Osteoblast (primary cell): ENCODE measurements at regions not wholly inside any gene's neighbourhood (a gene's known extent, or its start where the extent isn't known, plus 50 kb on each side); places are given as distances from the start of the nearest gene placed in this dataset.

Experiments
- DNase-seq: peaks from one replicate; pipeline ENCODE4 v3.0.0; 2011; ENCODE audit warnings: low spot score, mixed read lengths; ENCODE audit not compliant: insufficient read length; ENCODE audit errors: missing footprints
- H2AFZ ChIP-seq: 2 replicates; pipeline ENCODE4 v1.6.0; 2011; ENCODE audit warnings: mild to moderate bottlenecking, low read length
- H3K27ac ChIP-seq: 2 replicates; pipeline ENCODE4 v1.5.1; 2011; ENCODE audit warnings: mild to moderate bottlenecking, low read depth, low read length, moderate library complexity
- H3K27me3 ChIP-seq: 2 replicates; pipeline ENCODE4 v1.6.0; 2012; ENCODE audit warnings: mild to moderate bottlenecking, control low read depth, inconsistent platforms, low read length, moderate library complexity; ENCODE audit not compliant: insufficient read depth
- H3K36me3 ChIP-seq: 2 replicates; pipeline ENCODE4 v1.5.1; 2011; ENCODE audit warnings: mild to moderate bottlenecking, low read length, control low read depth, moderate library complexity; ENCODE audit not compliant: insufficient read depth
- H3K4me1 ChIP-seq: 2 replicates; pipeline ENCODE4 v1.5.1; 2011; ENCODE audit warnings: mild to moderate bottlenecking, low read length, control low read depth, moderate library complexity; ENCODE audit not compliant: insufficient read depth
- H3K4me2 ChIP-seq: 2 replicates; pipeline ENCODE4 v1.6.0; 2011; ENCODE audit warnings: mild to moderate bottlenecking, low read length; ENCODE audit not compliant: insufficient read depth
- H3K4me3 ChIP-seq: fragments of 200-600 bp; sonication (generic); 3 replicates; pipeline ENCODE4 v1.5.1; 2012; ENCODE audit warnings: mild to moderate bottlenecking, low read length, inconsistent platforms; ENCODE audit not compliant: insufficient read depth
- H3K79me2 ChIP-seq: 2 replicates; pipeline ENCODE4 v1.6.0; 2012; ENCODE audit warnings: mild to moderate bottlenecking, low read length, control low read depth, inconsistent platforms; ENCODE audit not compliant: insufficient read depth
- H3K9me3 ChIP-seq: 2 replicates; pipeline ENCODE4 v1.5.1; 2011; ENCODE audit warnings: low read depth, low read length, control low read depth
- H4K20me1 ChIP-seq: 2 replicates; pipeline ENCODE4 v1.6.0; 2012; ENCODE audit warnings: mild to moderate bottlenecking, low read length, control low read depth; ENCODE audit not compliant: insufficient read depth
- TF ChIP-seq, protein P1 (sequence below): IDR thresholded peaks from 2 replicates; pipeline ENCODE4 v1.5.1; 2011; ENCODE audit warnings: mild to moderate bottlenecking, low read depth, low read length, moderate library complexity; ENCODE audit errors: extremely low read depth

DNA sequence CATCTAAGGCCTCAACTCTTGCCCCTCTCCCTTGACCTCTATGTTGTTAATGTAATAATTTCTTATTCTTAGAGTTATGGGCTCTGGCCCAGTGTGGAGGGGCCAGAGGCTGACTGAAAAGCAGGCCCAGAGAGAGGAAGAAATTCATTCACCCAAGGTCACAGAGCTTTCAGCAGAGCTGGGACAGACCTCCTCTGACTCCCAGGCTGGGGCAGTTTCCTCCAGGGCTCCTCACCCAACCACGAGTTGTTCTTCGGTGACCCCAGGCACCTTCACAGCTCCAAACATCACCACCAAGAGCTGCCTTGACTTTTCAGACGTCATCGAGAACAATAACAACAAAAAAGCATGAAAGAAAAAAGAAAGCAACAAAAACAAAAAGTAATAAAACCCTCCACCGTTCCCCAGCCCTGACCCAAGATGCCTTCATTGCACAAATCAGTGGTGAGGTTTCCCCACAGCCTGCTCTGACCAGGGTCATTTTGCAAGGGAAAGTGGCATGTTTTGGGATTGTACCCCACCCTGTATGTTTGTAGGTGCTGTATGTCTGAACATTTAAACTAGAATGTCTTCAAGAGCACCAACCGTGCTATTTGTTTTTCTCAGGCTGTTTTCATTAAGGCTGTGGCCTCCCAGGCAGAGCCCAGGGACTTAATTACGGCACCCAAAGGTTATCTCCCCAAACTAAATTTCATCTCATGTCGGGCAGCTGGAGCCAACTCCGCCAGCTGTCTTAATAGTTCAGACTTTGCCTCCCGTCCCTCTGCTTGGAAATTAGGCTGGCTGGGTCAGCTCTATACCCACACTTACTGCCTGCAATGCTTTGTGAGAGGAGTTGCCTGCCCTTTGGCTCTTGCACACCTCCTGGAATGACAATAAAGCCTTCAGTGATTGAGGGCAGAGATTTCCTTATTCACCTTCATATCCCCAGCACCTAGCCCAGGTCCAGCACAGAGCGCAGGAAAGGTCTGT, 173.8 kb downstream of the RPLP1 start:
- Histone ChIP-seq H3K4me2 (no peak overlapping the region), H3K27me3 (peaks cover 46% of the 10 kb centered on the region), H3K79me2 (no peaks in the 10 kb centered on the region), H3K4me3 (no peak overlapping the region), H3K27ac (no peak overlapping the region), H3K9me3 (no peaks in the 10 kb centered on the region), H3K36me3 (no peaks in the 10 kb centered on the region), H4K20me1 (no peaks in the 10 kb centered on the region), H2AFZ (no peak overlapping the region), H3K4me1 (no peaks in the 10 kb centered on the region)
- TF ChIP-seq, protein P1, sequence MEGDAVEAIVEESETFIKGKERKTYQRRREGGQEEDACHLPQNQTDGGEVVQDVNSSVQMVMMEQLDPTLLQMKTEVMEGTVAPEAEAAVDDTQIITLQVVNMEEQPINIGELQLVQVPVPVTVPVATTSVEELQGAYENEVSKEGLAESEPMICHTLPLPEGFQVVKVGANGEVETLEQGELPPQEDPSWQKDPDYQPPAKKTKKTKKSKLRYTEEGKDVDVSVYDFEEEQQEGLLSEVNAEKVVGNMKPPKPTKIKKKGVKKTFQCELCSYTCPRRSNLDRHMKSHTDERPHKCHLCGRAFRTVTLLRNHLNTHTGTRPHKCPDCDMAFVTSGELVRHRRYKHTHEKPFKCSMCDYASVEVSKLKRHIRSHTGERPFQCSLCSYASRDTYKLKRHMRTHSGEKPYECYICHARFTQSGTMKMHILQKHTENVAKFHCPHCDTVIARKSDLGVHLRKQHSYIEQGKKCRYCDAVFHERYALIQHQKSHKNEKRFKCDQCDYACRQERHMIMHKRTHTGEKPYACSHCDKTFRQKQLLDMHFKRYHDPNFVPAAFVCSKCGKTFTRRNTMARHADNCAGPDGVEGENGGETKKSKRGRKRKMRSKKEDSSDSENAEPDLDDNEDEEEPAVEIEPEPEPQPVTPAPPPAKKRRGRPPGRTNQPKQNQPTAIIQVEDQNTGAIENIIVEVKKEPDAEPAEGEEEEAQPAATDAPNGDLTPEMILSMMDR = no peak
- no peak for DNase-seq

DNA sequence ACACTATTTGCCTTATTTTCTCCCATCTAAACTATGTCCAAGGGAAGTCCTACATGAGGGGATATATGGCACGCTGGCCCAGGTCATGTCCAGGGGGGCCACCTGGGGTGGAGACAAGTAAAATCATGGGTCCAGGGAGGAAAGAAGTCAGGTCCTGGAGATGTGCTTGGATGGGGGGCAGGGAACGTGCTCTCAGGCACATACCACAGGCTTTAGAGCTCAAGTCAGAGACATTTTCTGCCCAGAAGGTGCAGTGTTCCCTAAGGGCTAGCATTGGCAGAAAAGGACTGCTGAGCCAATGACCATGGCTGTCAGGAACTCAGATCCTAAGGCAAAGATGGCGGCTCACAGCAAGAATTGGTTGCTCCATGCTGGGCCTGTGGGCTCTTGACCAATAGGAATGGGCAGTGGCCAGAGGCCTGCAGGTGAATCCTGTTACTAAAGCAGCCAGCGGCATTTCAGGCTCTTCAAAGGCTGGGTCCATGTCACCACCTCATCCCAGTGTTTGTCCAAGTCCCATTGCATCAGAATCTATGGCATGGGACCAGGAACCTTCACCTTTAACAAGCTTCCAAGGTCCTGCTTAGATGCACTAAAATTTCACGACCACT, 175.0 kb downstream of the RPLP1 start:
- no peaks in the 10 kb centered on the region for H3K79me2 ChIP-seq
- H3K4me1 ChIP-seq = no peaks in the 10 kb centered on the region
- no peaks in the 10 kb centered on the region for H3K9me3 ChIP-seq
- H2AFZ ChIP-seq = no peak overlapping the region
- no peaks in the 10 kb centered on the region for H3K36me3 ChIP-seq
- TF ChIP-seq, protein P1 = no peak
- H3K27me3 ChIP-seq = peaks cover 53% of the 10 kb centered on the region
- H4K20me1 ChIP-seq = no peaks in the 10 kb centered on the region
- H3K27ac ChIP-seq = no peak overlapping the region
- no peak overlapping the region for H3K4me2 ChIP-seq
- H3K4me3 ChIP-seq = no peak overlapping the region
- DNase-seq = no peak

DNA sequence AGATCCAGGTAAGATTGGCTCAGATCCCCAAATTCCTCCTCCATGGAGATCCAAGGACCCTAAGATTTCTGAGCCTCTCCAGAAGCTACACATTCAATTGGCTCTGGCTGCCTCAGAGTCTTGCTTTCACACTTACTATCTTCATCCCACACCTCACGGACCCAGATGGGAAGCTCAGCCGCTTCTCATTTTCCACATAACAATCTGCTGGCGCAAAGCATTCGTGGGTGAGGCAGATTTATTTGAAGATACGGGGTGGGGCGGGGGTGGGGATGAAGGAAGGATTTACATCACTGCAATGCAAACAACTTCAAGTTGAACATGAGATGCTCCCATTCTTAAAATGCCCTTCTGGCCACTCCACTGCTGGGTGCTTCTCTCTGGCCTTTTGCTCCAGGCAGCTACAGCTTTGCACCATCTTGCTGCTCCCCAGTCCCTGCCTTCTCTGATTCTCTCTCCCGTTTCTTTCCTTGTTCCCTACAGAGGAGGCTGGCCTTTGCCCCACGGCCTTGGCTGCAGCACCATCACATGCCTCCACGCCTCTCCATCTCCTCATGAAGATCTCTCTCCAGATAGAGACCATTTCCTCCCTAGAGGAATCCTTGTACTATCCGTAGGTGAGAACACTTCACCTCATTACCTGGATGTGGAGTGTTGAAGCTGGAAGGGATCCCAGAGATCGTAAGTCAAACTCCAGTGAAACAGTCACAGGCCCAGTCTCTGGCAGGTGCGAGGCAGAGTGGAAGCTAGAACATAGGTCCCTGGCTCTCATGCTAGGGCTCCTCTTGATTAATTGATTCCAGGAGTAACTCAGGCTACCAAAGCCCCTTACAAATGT, 175.9 kb downstream of the RPLP1 start:
- Histone ChIP-seq H3K27ac (no peak overlapping the region), H4K20me1 (no peaks in the 10 kb centered on the region), H3K4me2 (no peak overlapping the region), H3K79me2 (no peaks in the 10 kb centered on the region), H3K27me3 (peaks cover 55% of the 10 kb centered on the region), H3K4me1 (no peaks in the 10 kb centered on the region), H3K36me3 (no peaks in the 10 kb centered on the region), H3K4me3 (no peak overlapping the region), H2AFZ (no peak overlapping the region), H3K9me3 (no peaks in the 10 kb centered on the region)
- TF ChIP-seq, protein P1 = no peak
- no peak for DNase-seq
